ENCODE measurements at regions not wholly inside any gene's neighbourhood (a gene's known extent, or its start where the extent isn't known, plus 50 kb on each side); places are given as distances from the start of the nearest gene placed in this dataset.

DNA sequence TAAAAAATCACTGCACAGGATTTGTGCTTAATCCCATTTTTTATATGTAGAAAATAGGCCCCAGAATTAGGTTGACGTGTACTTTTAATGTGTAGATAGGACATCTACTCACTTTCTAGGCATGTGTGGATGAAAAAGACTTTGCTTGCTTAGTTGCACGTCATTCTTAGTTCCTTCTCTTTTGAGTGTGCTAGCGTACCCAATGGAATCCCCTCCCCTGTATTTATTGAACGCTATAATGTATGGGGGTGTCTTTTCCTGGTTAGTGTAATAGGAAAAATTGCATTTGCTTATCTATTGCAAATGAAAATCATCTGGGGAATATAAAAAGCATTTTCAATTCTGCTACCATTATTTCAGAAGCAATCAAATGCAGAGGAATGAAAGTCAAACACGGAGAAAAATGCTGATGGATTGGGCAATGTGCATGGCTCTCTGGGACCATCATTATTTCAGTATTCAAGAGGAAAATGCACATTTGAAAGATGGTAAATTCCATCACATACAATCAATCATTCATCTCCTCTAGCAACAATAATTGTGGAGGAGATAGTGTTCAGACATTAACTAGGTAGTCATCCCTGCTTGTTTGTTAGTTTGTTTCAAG lies 277.0 kb upstream of the B3GALT2 start:
- Histone ChIP-seq H3K36me3 (ENCODE audit: control insufficient read depth, insufficient read depth, low read length) (no peaks in the 10 kb centered on the region), H3K27ac (ENCODE audit: extremely low read depth, low read depth, low read length) (no peak overlapping the region), H3K4me1 (replicated peaks in 1 of 2; ENCODE audit: control insufficient read depth in 2 of 2, insufficient read depth in 2 of 2, low read length in 2 of 2) (no peaks in the 10 kb centered on the region), H3K4me2 (ENCODE audit: insufficient read depth, low read length) (no peak overlapping the region), H3K9me3 (replicated peaks; ENCODE audit: control insufficient read depth, insufficient read depth, low read depth, low read length) (no peaks in the 10 kb centered on the region), H3K79me2 (ENCODE audit: control insufficient read depth, insufficient read depth, low read length) (no peaks in the 10 kb centered on the region), H3K27me3 (ENCODE audit: control insufficient read depth in 2 of 2, insufficient read depth in 2 of 2, low read length in 2 of 2) (no peaks in the 10 kb centered on the region), H3K9ac (ENCODE audit: insufficient read depth in 1 of 2, low read depth in 2 of 2, low read length in 2 of 2) (no peak overlapping the region), H2AFZ (ENCODE audit: low read depth, low read length) (no peak overlapping the region), H3K4me3 (no peak overlapping the region), H3K9me1 (ENCODE audit: control insufficient read depth, insufficient read depth, low read length) (no peaks in the 10 kb centered on the region), H4K20me1 (replicated peaks; ENCODE audit: control insufficient read depth, insufficient read depth, low read length) (no peaks in the 10 kb centered on the region)
- ATAC-seq (no peak), DNase-seq (ENCODE audit: extremely low read depth in 1 of 4, low spot score in 3 of 4) (no peak), FAIRE-seq (no peak)
- POLR2A ChIA-PET: no interaction called here
- BruUV-seq (replicated peaks): no TSS peak
- intact Hi-C loops (cut with micrococcal nuclease) (no loop called here), in situ Hi-C loops (cut with MboI) (no loop called here)
- CTCF ChIA-PET (ENCODE audit: low intra/inter-chr PET ratio): no interaction called here
- WGBS (ENCODE audit: insufficient coverage, low coverage, missing lambda C conversion rate): 2% methylated on average over 5 of the region's 5 CpGs
- no peak for TF ChIP-seq GTF3C2 (IDR thresholded peaks at IDR 0.05; ENCODE audit: borderline replicate concordance, extremely low read depth, insufficient read length)
- no peak for TF ChIP-seq ATF3 (IDR thresholded peaks at IDR 0.05)
- TF ChIP-seq ATF3 (CRISPR knock-in tag; conservative IDR thresholded peaks at IDR 0.05): no peak
- TF ChIP-seq BRD4 (IDR thresholded peaks at IDR 0.05): no peak
- no peak for TF ChIP-seq ZNF318 (IDR thresholded peaks at IDR 0.05; ENCODE audit: borderline replicate concordance in 1 of 2, low read depth in 1 of 2)
- no peak for TF ChIP-seq POLR2A (conservative IDR thresholded peaks at IDR 0.05)
- no peak for TF ChIP-seq IFI16 (CRISPR knock-in tag; IDR thresholded peaks at IDR 0.05)
- TF ChIP-seq ZKSCAN3 (CRISPR knock-in tag; IDR thresholded peaks at IDR 0.05): no peak
- TF ChIP-seq MAFK (IDR thresholded peaks at IDR 0.05; ENCODE audit: low read length): no peak
- TF ChIP-seq ZBTB8A (IDR thresholded peaks at IDR 0.05; ENCODE audit: partially characterized antibody): no peak
- TF ChIP-seq RAD51 (IDR thresholded peaks at IDR 0.05; ENCODE audit: borderline replicate concordance, low read depth): no peak
- TF ChIP-seq ZNF146 (CRISPR knock-in tag; IDR thresholded peaks at IDR 0.05; ENCODE audit: unreplicated experiment): no peak

All from K562 (cell line).